RWPE2 (cell line): ENCODE measurements at regions not wholly inside any gene's neighbourhood (a gene's known extent, or its start where the extent isn't known, plus 50 kb on each side); places are given as distances from the start of the nearest gene placed in this dataset.

Experiments used
- ATAC-seq: fragments of 200-7000 bp; cut with Tn5 transposase; 3 replicates; pipeline ENCODE4 v1.9.1; 2021; ENCODE audit warnings: low read depth
- DNase-seq: peaks from one replicate; pipeline ENCODE4 v3.0.0-alpha.2; 2020; ENCODE audit warnings: low spot score
- H3K27ac ChIP-seq: fragments of 450-650 bp; 2 replicates; pipeline ENCODE4 v1.5.1; 2017; ENCODE audit warnings: mild to moderate bottlenecking; ENCODE audit not compliant: poor library complexity, severe bottlenecking
- H3K27me3 ChIP-seq: fragments of 250-450 bp; sonication (Bioruptor Pico); 2 replicates; pipeline ENCODE4 v1.5.1; 2021; ENCODE audit warnings: mild to moderate bottlenecking, moderate library complexity; ENCODE audit not compliant: insufficient read depth, poor library complexity, severe bottlenecking
- H3K36me3 ChIP-seq: fragments of 250-450 bp; sonication (Bioruptor Pico); 2 replicates; pipeline ENCODE4 v1.5.1; 2020; ENCODE audit warnings: low read depth, mild to moderate bottlenecking, moderate library complexity
- H3K4me1 ChIP-seq: fragments of 250-450 bp; sonication (Bioruptor Pico); 2 replicates; pipeline ENCODE4 v1.5.1; 2021; ENCODE audit warnings: mild to moderate bottlenecking, moderate library complexity; ENCODE audit not compliant: insufficient read depth, poor library complexity, severe bottlenecking
- H3K4me3 ChIP-seq: fragments of 250-450 bp; sonication (Bioruptor Pico); 2 replicates; pipeline ENCODE4 v1.5.1; 2021; ENCODE audit warnings: mild to moderate bottlenecking, moderate library complexity; ENCODE audit not compliant: severe bottlenecking
- H3K9me3 ChIP-seq: fragments of 250-450 bp; sonication (Bioruptor Pico); 2 replicates; pipeline ENCODE4 v1.5.1; 2021; ENCODE audit warnings: mild to moderate bottlenecking, moderate library complexity; ENCODE audit not compliant: severe bottlenecking
- TF ChIP-seq, protein P1 (sequence below): fragments of 450-650 bp; IDR thresholded peaks from one replicate; pipeline ENCODE4 v1.5.1; 2017; ENCODE audit warnings: mild to moderate bottlenecking, moderate library complexity; ENCODE audit not compliant: poor library complexity, severe bottlenecking

GRCh38 chr3:16693820-16694219 lies 88.6 kb upstream of the DAZL start:
- ATAC-seq (no peak), DNase-seq (no peak)
- no peaks in the 10 kb centered on the region for H3K9me3 ChIP-seq
- no peaks in the 10 kb centered on the region for H3K27me3 ChIP-seq
- H3K36me3 ChIP-seq = no peaks in the 10 kb centered on the region
- no peak overlapping the region for H3K4me3 ChIP-seq
- H3K27ac ChIP-seq = no peak overlapping the region
- H3K4me1 ChIP-seq = no peaks in the 10 kb centered on the region
- TF ChIP-seq, protein P1, sequence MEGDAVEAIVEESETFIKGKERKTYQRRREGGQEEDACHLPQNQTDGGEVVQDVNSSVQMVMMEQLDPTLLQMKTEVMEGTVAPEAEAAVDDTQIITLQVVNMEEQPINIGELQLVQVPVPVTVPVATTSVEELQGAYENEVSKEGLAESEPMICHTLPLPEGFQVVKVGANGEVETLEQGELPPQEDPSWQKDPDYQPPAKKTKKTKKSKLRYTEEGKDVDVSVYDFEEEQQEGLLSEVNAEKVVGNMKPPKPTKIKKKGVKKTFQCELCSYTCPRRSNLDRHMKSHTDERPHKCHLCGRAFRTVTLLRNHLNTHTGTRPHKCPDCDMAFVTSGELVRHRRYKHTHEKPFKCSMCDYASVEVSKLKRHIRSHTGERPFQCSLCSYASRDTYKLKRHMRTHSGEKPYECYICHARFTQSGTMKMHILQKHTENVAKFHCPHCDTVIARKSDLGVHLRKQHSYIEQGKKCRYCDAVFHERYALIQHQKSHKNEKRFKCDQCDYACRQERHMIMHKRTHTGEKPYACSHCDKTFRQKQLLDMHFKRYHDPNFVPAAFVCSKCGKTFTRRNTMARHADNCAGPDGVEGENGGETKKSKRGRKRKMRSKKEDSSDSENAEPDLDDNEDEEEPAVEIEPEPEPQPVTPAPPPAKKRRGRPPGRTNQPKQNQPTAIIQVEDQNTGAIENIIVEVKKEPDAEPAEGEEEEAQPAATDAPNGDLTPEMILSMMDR = no peak

- ATAC-seq (no peak), DNase-seq (no peak)
- H3K4me1 ChIP-seq = no peaks in the 10 kb centered on the region
- no peaks in the 10 kb centered on the region for H3K9me3 ChIP-seq
- no peaks in the 10 kb centered on the region for H3K36me3 ChIP-seq
- no peak overlapping the region for H3K4me3 ChIP-seq
- TF ChIP-seq, protein P1 = no peak
- no peak overlapping the region for H3K27ac ChIP-seq
- H3K27me3 ChIP-seq = no peaks in the 10 kb centered on the region
These were observed 90.5 kb upstream of the DAZL start for GRCh38 chr3:16695710-16696109.

GRCh38 chr3:16697443-16698147 lies 92.4 kb upstream of the DAZL start:
- no peak for DNase-seq
- TF ChIP-seq, protein P1 = no peak

GRCh38 chr3:16700651-16701050 lies 95.4 kb upstream of the DAZL start:
- Histone ChIP-seq H3K9me3 (no peaks in the 10 kb centered on the region), H3K4me1 (no peaks in the 10 kb centered on the region), H3K27ac (no peak overlapping the region), H3K4me3 (no peak overlapping the region), H3K27me3 (no peaks in the 10 kb centered on the region), H3K36me3 (no peaks in the 10 kb centered on the region)
- no peak for ATAC-seq
- DNase-seq = no peak
- TF ChIP-seq, protein P1 = no peak

More at GRCh38 chr3:16697443-16698147, 92.4 kb upstream of the DAZL start:
- Histone ChIP-seq H3K36me3 (no peaks in the 10 kb centered on the region), H3K4me3 (no peak overlapping the region), H3K27ac (no peak overlapping the region), H3K4me1 (no peaks in the 10 kb centered on the region), H3K9me3 (no peaks in the 10 kb centered on the region), H3K27me3 (no peaks in the 10 kb centered on the region)
- ATAC-seq = no peak

- H3K27me3 ChIP-seq = no peaks in the 10 kb centered on the region
- no peak overlapping the region for H3K4me3 ChIP-seq
- no peaks in the 10 kb centered on the region for H3K4me1 ChIP-seq
- no peak overlapping the region for H3K27ac ChIP-seq
- H3K9me3 ChIP-seq = no peaks in the 10 kb centered on the region
- no peaks in the 10 kb centered on the region for H3K36me3 ChIP-seq
- DNase-seq (no peak), ATAC-seq (no peak)
- TF ChIP-seq, protein P1 = no peak
These were observed 99.7 kb upstream of the DAZL start for GRCh38 chr3:16704941-16705340.
